IMR-90 (cell line): ENCODE measurements at regions not wholly inside any gene's neighbourhood (a gene's known extent, or its start where the extent isn't known, plus 50 kb on each side); places are given as distances from the start of the nearest gene placed in this dataset.
A peak's percentile ranks its signal among the peaks of the same experiment; 100 is the strongest.

Experiments
- CEBPB ChIP-seq: IDR thresholded peaks from 2 replicates; pipeline ENCODE4 v1.6.1; 2012; ENCODE audit warnings: low read depth, low read length, improper control_type of control experiment
- CTCF ChIP-seq: conservative IDR thresholded peaks from 2 replicates; pipeline ENCODE4 v1.5.1; 2012; ENCODE audit warnings: mild to moderate bottlenecking, low read depth, low read length, improper control_type of control experiment
- POLR2A ChIP-seq: IDR thresholded peaks from 2 replicates; pipeline ENCODE4 v1.6.1; 2012; ENCODE audit warnings: mild to moderate bottlenecking, low read depth, low read length

- TF ChIP-seq CTCF (no peak), POLR2A (no peak), CEBPB (0 out of 2 replicates have a peak, but pooled peaks have one; percentile 28)
Observed at GRCh38 chr2:17398770-17399169, 119.5 kb downstream of the RAD51AP2 start.
